Right atrium auricular region (tissue), 2 donors: ENCODE measurements at regions not wholly inside any gene's neighbourhood (a gene's known extent, or its start where the extent isn't known, plus 50 kb on each side); places are given as distances from the start of the nearest gene placed in this dataset.
A peak's percentile ranks its signal among the peaks of the same experiment; 100 is the strongest.

Source experiments
- DNase-seq: peaks from one replicate; pipeline ENCODE4 v3.0.0-alpha.2; 2019; ENCODE audit warnings: low spot score
- H3K27ac ChIP-seq, 2 donors: fragments of 200-600 bp; sonication (generic); 1 replicate in 1 of 2; 2 replicates in 1 of 2; pipeline ENCODE4 v1.5.1; 2016 to 2019
- H3K27me3 ChIP-seq, 2 donors: fragments of 200-600 bp; sonication (generic); one replicate each; pipeline versions ENCODE4 v1.5.1 to v1.6.0; 2017 to 2019
- H3K36me3 ChIP-seq: fragments of 200-600 bp; sonication (generic); one replicate; pipeline ENCODE4 v1.5.1; 2016
- H3K4me1 ChIP-seq, 2 donors: fragments of 200-600 bp; sonication (generic); one replicate each; pipeline versions ENCODE4 v1.5.1 to v1.6.0; 2017 to 2019
- H3K4me3 ChIP-seq, 2 donors: fragments of 200-600 bp; sonication (generic); 1 replicate in 1 of 2; 2 replicates in 1 of 2; pipeline ENCODE4 v1.5.1; 2017 to 2019; ENCODE audit warnings: mild to moderate bottlenecking in 1 of 2, moderate library complexity in 1 of 2
- H3K9me3 ChIP-seq, 2 donors: fragments of 200-600 bp; sonication (generic); one replicate each; pipeline ENCODE4 v1.5.1; 2019
- TF ChIP-seq, protein P1 (sequence below), 2 donors: fragments of 200-600 bp; sonication (generic); IDR thresholded peaks; one replicate each; pipeline ENCODE4 v1.5.1; 2019; ENCODE audit warnings: antibody characterized with exemption in 2 of 2

DNA sequence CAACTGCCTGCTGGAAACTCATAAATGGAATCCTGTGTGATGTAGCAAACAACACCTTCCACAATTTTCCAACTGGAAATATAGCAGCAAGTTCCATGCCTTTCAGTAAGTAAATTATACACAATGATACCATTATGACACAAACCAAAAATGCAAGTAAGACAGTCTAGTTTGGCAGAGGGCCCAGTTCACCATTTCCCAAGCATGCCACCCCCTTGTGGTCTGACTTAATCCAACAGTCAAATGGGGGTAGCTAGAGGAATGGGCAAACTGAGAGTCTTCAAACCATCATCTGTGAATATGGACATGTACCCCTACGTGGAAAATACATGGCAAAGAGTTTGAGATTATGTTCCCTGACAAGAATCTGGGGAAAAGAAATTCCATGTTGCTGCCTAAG, 137.6 kb upstream of the VWC2 start:
- H3K4me3 ChIP-seq, result no peak overlapping the region
- no peak for DNase-seq
- H3K36me3 ChIP-seq, result no peaks in the 10 kb centered on the region
- H3K9me3 ChIP-seq, result no peaks in the 10 kb centered on the region
- no peak overlapping the region for H3K27ac ChIP-seq
- H3K4me1 ChIP-seq, result peaks cover 0 to 23% of the 10 kb centered on the region in 2 donors
- TF ChIP-seq, protein P1, sequence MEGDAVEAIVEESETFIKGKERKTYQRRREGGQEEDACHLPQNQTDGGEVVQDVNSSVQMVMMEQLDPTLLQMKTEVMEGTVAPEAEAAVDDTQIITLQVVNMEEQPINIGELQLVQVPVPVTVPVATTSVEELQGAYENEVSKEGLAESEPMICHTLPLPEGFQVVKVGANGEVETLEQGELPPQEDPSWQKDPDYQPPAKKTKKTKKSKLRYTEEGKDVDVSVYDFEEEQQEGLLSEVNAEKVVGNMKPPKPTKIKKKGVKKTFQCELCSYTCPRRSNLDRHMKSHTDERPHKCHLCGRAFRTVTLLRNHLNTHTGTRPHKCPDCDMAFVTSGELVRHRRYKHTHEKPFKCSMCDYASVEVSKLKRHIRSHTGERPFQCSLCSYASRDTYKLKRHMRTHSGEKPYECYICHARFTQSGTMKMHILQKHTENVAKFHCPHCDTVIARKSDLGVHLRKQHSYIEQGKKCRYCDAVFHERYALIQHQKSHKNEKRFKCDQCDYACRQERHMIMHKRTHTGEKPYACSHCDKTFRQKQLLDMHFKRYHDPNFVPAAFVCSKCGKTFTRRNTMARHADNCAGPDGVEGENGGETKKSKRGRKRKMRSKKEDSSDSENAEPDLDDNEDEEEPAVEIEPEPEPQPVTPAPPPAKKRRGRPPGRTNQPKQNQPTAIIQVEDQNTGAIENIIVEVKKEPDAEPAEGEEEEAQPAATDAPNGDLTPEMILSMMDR (IDR thresholded peaks at IDR 0.05), result peak in 1 of 2 donors; percentile 10
- no peaks in the 10 kb centered on the region for H3K27me3 ChIP-seq

DNA sequence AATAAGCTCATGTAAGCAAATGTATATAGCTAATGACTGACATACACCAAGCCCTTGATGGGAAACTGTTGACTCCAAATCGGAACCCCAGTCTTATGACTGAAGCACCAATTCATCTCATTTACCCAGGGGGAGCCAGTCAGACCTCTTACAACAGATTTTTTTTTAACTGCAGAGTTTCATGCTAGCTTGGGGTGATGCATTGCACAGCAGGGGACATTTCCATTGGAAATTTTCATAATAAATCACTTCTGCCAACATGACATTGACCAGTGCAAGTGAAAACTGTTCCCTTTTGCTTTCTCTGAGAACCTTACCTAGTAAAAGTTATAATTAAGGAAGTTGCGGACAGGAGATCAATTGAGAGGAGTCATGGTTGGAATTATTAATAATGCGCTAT, 137.0 kb upstream of the VWC2 start:
- no peak overlapping the region for H3K4me3 ChIP-seq
- H3K4me1 ChIP-seq, result peaks cover 0 to 17% of the 10 kb centered on the region in 2 donors
- H3K27ac ChIP-seq, result no peak overlapping the region
- H3K9me3 ChIP-seq, result no peaks in the 10 kb centered on the region
- no peaks in the 10 kb centered on the region for H3K36me3 ChIP-seq
- DNase-seq, result no peak
- TF ChIP-seq, protein P1 (IDR thresholded peaks at IDR 0.05), result no peak
- no peaks in the 10 kb centered on the region for H3K27me3 ChIP-seq

- DNase-seq, result peak; percentile 61
- no peaks in the 10 kb centered on the region for H3K36me3 ChIP-seq
- no peaks in the 10 kb centered on the region for H3K9me3 ChIP-seq
- TF ChIP-seq, protein P1 (IDR thresholded peaks at IDR 0.05), result peak in 1 of 2 donors; percentile 6
- H3K27me3 ChIP-seq, result no peaks in the 10 kb centered on the region
- H3K4me1 ChIP-seq, result peaks cover 0 to 9% of the 10 kb centered on the region in 2 donors
- H3K27ac ChIP-seq, result peak overlapping the region in 1 of 2 donors; percentile 60
- no peak overlapping the region for H3K4me3 ChIP-seq
These were observed 135.3 kb upstream of the VWC2 start for GRCh38 chr7:49638166-49638565.

DNA sequence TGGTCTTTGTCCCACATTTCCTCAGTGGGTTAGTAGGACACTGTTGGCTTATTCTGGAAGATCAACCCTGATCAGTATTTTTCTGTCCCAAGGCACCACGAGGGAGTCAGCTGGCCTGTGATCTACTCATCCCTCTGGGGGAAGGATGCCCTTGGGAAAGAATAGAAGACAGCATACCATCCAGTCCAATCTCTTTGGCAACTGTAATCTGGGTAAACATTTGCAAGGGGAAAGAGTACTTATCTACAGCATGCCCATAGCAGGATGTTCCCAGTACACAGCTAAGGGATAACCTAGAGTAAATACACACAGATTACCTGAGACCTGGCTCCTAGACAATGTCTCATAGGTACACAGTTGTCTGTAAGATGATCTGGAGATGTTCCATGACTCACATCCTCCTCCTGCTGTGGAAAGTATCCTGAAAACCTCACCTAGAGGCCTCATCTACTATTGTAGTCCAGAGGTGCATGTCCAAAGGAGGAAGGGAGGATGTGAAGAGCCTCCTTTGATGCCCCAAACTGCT, 134.3 kb upstream of the VWC2 start:
- no peaks in the 10 kb centered on the region for H3K9me3 ChIP-seq
- no peaks in the 10 kb centered on the region for H3K36me3 ChIP-seq
- H3K27ac ChIP-seq, result peak overlapping the region in 1 of 2 donors; percentile 60
- H3K4me3 ChIP-seq, result no peak overlapping the region
- H3K27me3 ChIP-seq, result no peaks in the 10 kb centered on the region
- peaks cover 0 to 9% of the 10 kb centered on the region in 2 donors for H3K4me1 ChIP-seq
- no peak for DNase-seq
- TF ChIP-seq, protein P1 (IDR thresholded peaks at IDR 0.05), result no peak

DNA sequence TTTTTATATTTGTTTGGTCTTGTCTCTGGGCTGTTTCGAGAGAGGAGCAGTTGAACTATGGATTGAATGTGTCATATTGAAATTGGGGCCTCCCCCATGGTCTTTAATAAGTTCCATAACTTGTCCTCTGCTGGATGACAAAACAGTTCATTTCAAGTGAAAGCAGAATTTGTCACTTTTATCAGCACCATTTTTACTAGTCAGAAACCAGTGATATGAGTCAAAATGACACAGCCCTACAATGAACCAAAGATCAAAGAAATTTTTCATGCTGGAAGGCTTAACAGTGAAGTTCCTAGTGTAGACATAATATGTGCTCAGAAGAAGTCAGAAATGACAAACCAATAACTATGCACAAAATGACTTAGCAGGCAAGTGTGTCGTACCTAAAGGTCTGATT, 133.6 kb upstream of the VWC2 start:
- Histone ChIP-seq H3K36me3 (no peaks in the 10 kb centered on the region), H3K9me3 (no peaks in the 10 kb centered on the region), H3K27me3 (no peaks in the 10 kb centered on the region), H3K4me1 (peaks cover 0 to 9% of the 10 kb centered on the region in 2 donors), H3K4me3 (no peak overlapping the region), H3K27ac (no peak overlapping the region)
- no peak for DNase-seq
- TF ChIP-seq, protein P1 (IDR thresholded peaks at IDR 0.05), result no peak

- DNase-seq, result no peak
These were observed 130.1 kb upstream of the VWC2 start for GRCh38 chr7:49643321-49643720.

More at GRCh38 chr7:49643321-49643720, 130.1 kb upstream of the VWC2 start:
- Histone ChIP-seq H3K4me3 (no peak overlapping the region), H3K4me1 (peaks cover 0 to 8% of the 10 kb centered on the region in 2 donors), H3K27me3 (no peaks in the 10 kb centered on the region), H3K9me3 (no peaks in the 10 kb centered on the region), H3K36me3 (no peaks in the 10 kb centered on the region), H3K27ac (no peak overlapping the region)
- TF ChIP-seq, protein P1 (IDR thresholded peaks at IDR 0.05), result no peak
